ENCODE measurements at regions not wholly inside any gene's neighbourhood (a gene's known extent, or its start where the extent isn't known, plus 50 kb on each side); places are given as distances from the start of the nearest gene placed in this dataset.

GRCh38 chr20:51902933-51903332 is 100.6 kb upstream of the SALL4 start:
- no peaks in the 10 kb centered on the region for H3K4me1 ChIP-seq (replicated peaks in 1 of 2)
- H3K9me3 ChIP-seq (replicated peaks in 1 of 3) = no peaks in the 10 kb centered on the region
- intact Hi-C loops (cut with DNase I) = no loop called here
- H3K36me3 ChIP-seq (replicated peaks in 1 of 2) = no peaks in the 10 kb centered on the region
- no peak overlapping the region for H3K4me3 ChIP-seq
- TF ChIP-seq CTCF (IDR thresholded peaks at IDR 0.05) = no peak
- no peak for TF ChIP-seq POLR2A (IDR thresholded peaks at IDR 0.05)
- 77 to 90% (median 86%) methylated on average over 6 of the region's 6 CpGs for WGBS, 4 donors
- no peak for DNase-seq
- H3K27ac ChIP-seq = no peak overlapping the region
- H3K27me3 ChIP-seq = no peaks in the 10 kb centered on the region

GRCh38 chr20:51900443-51900842 is 98.1 kb upstream of the SALL4 start:
- H3K27me3 ChIP-seq = no peaks in the 10 kb centered on the region
- intact Hi-C loops (cut with DNase I) = no loop called here
- WGBS, 4 donors = 78 to 94% (median 85%) methylated on average over 3 of the region's 3 CpGs
- H3K9me3 ChIP-seq (replicated peaks in 1 of 3) = no peaks in the 10 kb centered on the region
- TF ChIP-seq CTCF (IDR thresholded peaks at IDR 0.05) (no peak), POLR2A (IDR thresholded peaks at IDR 0.05) (no peak)
- no peak overlapping the region for H3K4me3 ChIP-seq
- H3K36me3 ChIP-seq (replicated peaks in 1 of 2) = no peaks in the 10 kb centered on the region
- no peak for DNase-seq
- H3K27ac ChIP-seq = no peak overlapping the region
- no peaks in the 10 kb centered on the region for H3K4me1 ChIP-seq (replicated peaks in 1 of 2)

GRCh38 chr20:51899674-51900073 is 97.4 kb upstream of the SALL4 start:
- 72 to 91% (median 80%) methylated on average over 7 of the region's 7 CpGs for WGBS, 4 donors
- DNase-seq = no peak
- no peaks in the 10 kb centered on the region for H3K9me3 ChIP-seq (replicated peaks in 1 of 3)
- H3K36me3 ChIP-seq (replicated peaks in 1 of 2) = no peaks in the 10 kb centered on the region
- H3K4me1 ChIP-seq (replicated peaks in 1 of 2) = no peaks in the 10 kb centered on the region
- intact Hi-C loops (cut with DNase I) = no loop called here
- no peak overlapping the region for H3K27ac ChIP-seq
- no peak overlapping the region for H3K4me3 ChIP-seq
- no peaks in the 10 kb centered on the region for H3K27me3 ChIP-seq
- TF ChIP-seq POLR2A (IDR thresholded peaks at IDR 0.05) (no peak), CTCF (IDR thresholded peaks at IDR 0.05) (no peak)

GRCh38 chr20:51898788-51899187 is 96.5 kb upstream of the SALL4 start:
- Histone ChIP-seq H3K4me1 (replicated peaks in 1 of 2) (no peaks in the 10 kb centered on the region), H3K4me3 (no peak overlapping the region), H3K27ac (no peak overlapping the region), H3K36me3 (replicated peaks in 1 of 2) (no peaks in the 10 kb centered on the region), H3K9me3 (replicated peaks in 1 of 3) (no peaks in the 10 kb centered on the region), H3K27me3 (no peaks in the 10 kb centered on the region)
- DNase-seq = no peak
- intact Hi-C loops (cut with DNase I) = no loop called here
- TF ChIP-seq CTCF (IDR thresholded peaks at IDR 0.05) (no peak), POLR2A (IDR thresholded peaks at IDR 0.05) (no peak)
- 89 to 98% (median 95%) methylated on average over 6 of the region's 6 CpGs for WGBS, 4 donors

Measured in adrenal gland (tissue), 9 donors.